Keratinocyte (primary cell): ENCODE measurements at regions not wholly inside any gene's neighbourhood (a gene's known extent, or its start where the extent isn't known, plus 50 kb on each side); places are given as distances from the start of the nearest gene placed in this dataset.

ENCODE experiments used
- CTCF ChIP-seq, 3 experiments: IDR thresholded peaks in 1 of 3; conservative IDR thresholded peaks in 1 of 3; optimal IDR thresholded peaks in 1 of 3; 2 replicates in 2 of 3; 3 replicates in 1 of 3; pipeline versions ENCODE3 to v1.5.1; 2011; ENCODE audit warnings: low read length in 3 of 3, mild to moderate bottlenecking in 3 of 3, moderate library complexity in 2 of 3, control low read depth in 1 of 3, inconsistent platforms in 1 of 3; ENCODE audit not compliant: insufficient read depth in 2 of 3; ENCODE audit errors: extremely low read depth in 1 of 3
- EZH2 ChIP-seq: IDR thresholded peaks from one replicate; pipeline ENCODE4 v1.6.1; 2012; ENCODE audit warnings: inconsistent platforms, mild to moderate bottlenecking, low read length, moderate library complexity

- TF ChIP-seq EZH2 (no peak), CTCF (optimal IDR thresholded peaks at IDR 0.05 in 1 of 3, IDR thresholded peaks at IDR 0.05 in 1 of 3, conservative IDR thresholded peaks at IDR 0.05 in 1 of 3; ENCODE audit: extremely low read depth in 1 of 3, insufficient read depth in 2 of 3, low read length in 3 of 3) (no peak)
These were observed 104.0 kb downstream of the GATA6 start for GRCh38 chr18:22273101-22274039.
